ENCODE measurements at regions not wholly inside any gene's neighbourhood (a gene's known extent, or its start where the extent isn't known, plus 50 kb on each side); places are given as distances from the start of the nearest gene placed in this dataset.

GRCh38 chr9:79254900-79255650 is 316.7 kb upstream of the TLE4 start:
- Histone ChIP-seq H3K4me1 (ENCODE audit: insufficient read depth) (no peaks in the 10 kb centered on the region), H3K27ac (no peak overlapping the region), H3K4me3 (no peak overlapping the region), H3K27me3 (no peaks in the 10 kb centered on the region), H3K36me3 (no peaks in the 10 kb centered on the region), H3K9me3 (no peaks in the 10 kb centered on the region)
- no peak for DNase-seq
- intact Hi-C loops (cut with DNase I) = no loop called here
- 25 to 55% (median 35%) methylated on average over 8 of the region's 8 CpGs for WGBS, 3 donors
- TF ChIP-seq EP300 (IDR thresholded peaks at IDR 0.05) (no peak), CTCF (IDR thresholded peaks at IDR 0.05) (no peak), POLR2A (IDR thresholded peaks at IDR 0.05) (no peak)

GRCh38 chr9:79255651-79256260 is 316.0 kb upstream of the TLE4 start:
- 33 to 39% (median 35%) methylated on average over 10 of the region's 10 CpGs for WGBS, 3 donors
- H3K4me1 ChIP-seq (ENCODE audit: insufficient read depth) = no peaks in the 10 kb centered on the region
- no peaks in the 10 kb centered on the region for H3K36me3 ChIP-seq
- TF ChIP-seq POLR2A (IDR thresholded peaks at IDR 0.05) (no peak), EP300 (IDR thresholded peaks at IDR 0.05) (no peak), CTCF (IDR thresholded peaks at IDR 0.05) (no peak)
- H3K27me3 ChIP-seq = no peaks in the 10 kb centered on the region
- H3K9me3 ChIP-seq = no peaks in the 10 kb centered on the region
- H3K27ac ChIP-seq = no peak overlapping the region
- intact Hi-C loops (cut with DNase I) = no loop called here
- DNase-seq = no peak
- no peak overlapping the region for H3K4me3 ChIP-seq

- Histone ChIP-seq H3K27me3 (no peaks in the 10 kb centered on the region), H3K36me3 (no peaks in the 10 kb centered on the region), H3K4me1 (ENCODE audit: insufficient read depth) (no peaks in the 10 kb centered on the region), H3K4me3 (no peak overlapping the region), H3K9me3 (no peaks in the 10 kb centered on the region), H3K27ac (no peak overlapping the region)
- WGBS, 3 donors = 12 to 45% (median 30%) methylated on average over 15 of the region's 15 CpGs
- DNase-seq = no peak
- TF ChIP-seq CTCF (IDR thresholded peaks at IDR 0.05) = no peak
- no peak for TF ChIP-seq POLR2A (IDR thresholded peaks at IDR 0.05)
- no peak for TF ChIP-seq EP300 (IDR thresholded peaks at IDR 0.05)
- intact Hi-C loops (cut with DNase I) = no loop called here
Measured at GRCh38 chr9:79256691-79257213, 315.0 kb upstream of the TLE4 start.

GRCh38 chr9:79257228-79257781 is 314.5 kb upstream of the TLE4 start:
- intact Hi-C loops (cut with DNase I) = no loop called here
- WGBS, 3 donors = 2 to 3% (median 3%) methylated on average over 19 of the region's 19 CpGs
- H3K4me3 ChIP-seq = no peak overlapping the region

More at GRCh38 chr9:79257228-79257781, 314.5 kb upstream of the TLE4 start:
- H3K36me3 ChIP-seq = no peaks in the 10 kb centered on the region
- H3K27ac ChIP-seq = no peak overlapping the region
- no peaks in the 10 kb centered on the region for H3K27me3 ChIP-seq
- H3K4me1 ChIP-seq (ENCODE audit: insufficient read depth) = no peaks in the 10 kb centered on the region
- H3K9me3 ChIP-seq = no peaks in the 10 kb centered on the region
- DNase-seq = no peak
- no peak for TF ChIP-seq CTCF (IDR thresholded peaks at IDR 0.05)
- TF ChIP-seq EP300 (IDR thresholded peaks at IDR 0.05) = no peak
- TF ChIP-seq POLR2A (IDR thresholded peaks at IDR 0.05) = no peak

All from ovary (tissue), 7 donors.